ENCODE measurements at regions not wholly inside any gene's neighbourhood (a gene's known extent, or its start where the extent isn't known, plus 50 kb on each side); places are given as distances from the start of the nearest gene placed in this dataset.
A peak's percentile ranks its signal among the peaks of the same experiment; 100 is the strongest.

GRCh38 chr13:76319921-76320320 lies 566.3 kb downstream of the KCTD12 start:
- H4K91ac ChIP-seq (ENCODE audit: low read depth, low read length) = no peak overlapping the region
- no peak overlapping the region for H3K9ac ChIP-seq (ENCODE audit: low read length)
- H3K23ac ChIP-seq (ENCODE audit: low read length) = no peak overlapping the region
- DNase-seq = no peak
- H3K79me1 ChIP-seq (ENCODE audit: low read length) = no peaks in the 10 kb centered on the region
- no peak overlapping the region for H3K4me3 ChIP-seq (ENCODE audit: low read depth, low read length)
- no peaks in the 10 kb centered on the region for H3K4me1 ChIP-seq (ENCODE audit: control insufficient read depth in 1 of 2, insufficient read depth in 2 of 2, low read length in 2 of 2)
- H3K4me2 ChIP-seq (ENCODE audit: low read length) = no peak overlapping the region
- H3K14ac ChIP-seq (ENCODE audit: low read length) = no peak overlapping the region
- H2AK5ac ChIP-seq (ENCODE audit: low read length) = no peak overlapping the region
- H4K8ac ChIP-seq (ENCODE audit: low read depth, low read length) = no peak overlapping the region
- H4K12ac ChIP-seq (ENCODE audit: low read depth, low read length) = no peak overlapping the region
- no peak overlapping the region for H2BK12ac ChIP-seq (ENCODE audit: low read length)
- no peaks in the 10 kb centered on the region for H3K27me3 ChIP-seq (ENCODE audit: insufficient read depth, low read length)
- no peaks in the 10 kb centered on the region for H3K79me2 ChIP-seq (ENCODE audit: control insufficient read depth, insufficient read depth, low read length, poor library complexity)
- no peak overlapping the region for H3K4ac ChIP-seq (ENCODE audit: low read depth, low read length)
- H3K27ac ChIP-seq (ENCODE audit: low read depth, low read length) = no peak overlapping the region
- H3K36me3 ChIP-seq (ENCODE audit: control insufficient read depth in 1 of 2, insufficient read depth in 2 of 2, low read length in 2 of 2) = no peaks in the 10 kb centered on the region
- no peak overlapping the region for H2AFZ ChIP-seq (ENCODE audit: insufficient read depth, low read length, poor library complexity)
- no peak overlapping the region for H2BK5ac ChIP-seq (ENCODE audit: low read depth, low read length, poor library complexity)
- no peaks in the 10 kb centered on the region for H3K9me3 ChIP-seq (ENCODE audit: insufficient read depth, low read depth, low read length)
- H3K18ac ChIP-seq (ENCODE audit: low read length) = no peak overlapping the region
- no peak overlapping the region for H2BK120ac ChIP-seq (ENCODE audit: insufficient read depth, low read length, poor library complexity)

- H4K12ac ChIP-seq (ENCODE audit: low read depth, low read length) = no peak overlapping the region
- no peak overlapping the region for H2BK120ac ChIP-seq (ENCODE audit: insufficient read depth, low read length, poor library complexity)
- H3K14ac ChIP-seq (ENCODE audit: low read length) = no peak overlapping the region
- no peak overlapping the region for H3K4me2 ChIP-seq (ENCODE audit: low read length)
- H2BK12ac ChIP-seq (ENCODE audit: low read length) = no peak overlapping the region
- H3K9ac ChIP-seq (ENCODE audit: low read length) = no peak overlapping the region
- no peaks in the 10 kb centered on the region for H3K36me3 ChIP-seq (ENCODE audit: control insufficient read depth in 1 of 2, insufficient read depth in 2 of 2, low read length in 2 of 2)
- no peak overlapping the region for H2AFZ ChIP-seq (ENCODE audit: insufficient read depth, low read length, poor library complexity)
- no peak overlapping the region for H4K91ac ChIP-seq (ENCODE audit: low read depth, low read length)
- H3K79me2 ChIP-seq (ENCODE audit: control insufficient read depth, insufficient read depth, low read length, poor library complexity) = no peaks in the 10 kb centered on the region
- no peak overlapping the region for H3K18ac ChIP-seq (ENCODE audit: low read length)
- H3K27ac ChIP-seq (ENCODE audit: low read depth, low read length) = no peak overlapping the region
- no peaks in the 10 kb centered on the region for H3K27me3 ChIP-seq (ENCODE audit: insufficient read depth, low read length)
- no peak overlapping the region for H3K23ac ChIP-seq (ENCODE audit: low read length)
- H3K9me3 ChIP-seq (ENCODE audit: insufficient read depth, low read depth, low read length) = no peaks in the 10 kb centered on the region
- H3K4ac ChIP-seq (ENCODE audit: low read depth, low read length) = no peak overlapping the region
- no peak overlapping the region for H4K8ac ChIP-seq (ENCODE audit: low read depth, low read length)
- DNase-seq = no peak
- no peak overlapping the region for H3K4me3 ChIP-seq (ENCODE audit: low read depth, low read length)
- no peaks in the 10 kb centered on the region for H3K4me1 ChIP-seq (ENCODE audit: control insufficient read depth in 1 of 2, insufficient read depth in 2 of 2, low read length in 2 of 2)
- no peak overlapping the region for H2BK5ac ChIP-seq (ENCODE audit: low read depth, low read length, poor library complexity)
- H2AK5ac ChIP-seq (ENCODE audit: low read length) = no peak overlapping the region
- H3K79me1 ChIP-seq (ENCODE audit: low read length) = no peaks in the 10 kb centered on the region
Measured at GRCh38 chr13:76316998-76317527, 569.1 kb downstream of the KCTD12 start.

GRCh38 chr13:76314495-76314894 lies 571.7 kb downstream of the KCTD12 start:
- Histone ChIP-seq H3K18ac (ENCODE audit: low read length) (no peak overlapping the region), H2BK120ac (ENCODE audit: insufficient read depth, low read length, poor library complexity) (no peak overlapping the region), H4K91ac (ENCODE audit: low read depth, low read length) (no peak overlapping the region), H3K9ac (ENCODE audit: low read length) (no peak overlapping the region), H3K9me3 (ENCODE audit: insufficient read depth, low read depth, low read length) (no peaks in the 10 kb centered on the region), H3K27ac (ENCODE audit: low read depth, low read length) (no peak overlapping the region), H2AFZ (ENCODE audit: insufficient read depth, low read length, poor library complexity) (no peak overlapping the region), H2AK5ac (ENCODE audit: low read length) (no peak overlapping the region), H3K14ac (ENCODE audit: low read length) (no peak overlapping the region), H3K23ac (ENCODE audit: low read length) (no peak overlapping the region), H2BK5ac (ENCODE audit: low read depth, low read length, poor library complexity) (no peak overlapping the region), H2BK12ac (ENCODE audit: low read length) (no peak overlapping the region), H3K79me2 (ENCODE audit: control insufficient read depth, insufficient read depth, low read length, poor library complexity) (no peaks in the 10 kb centered on the region), H3K79me1 (ENCODE audit: low read length) (no peaks in the 10 kb centered on the region), H3K4me3 (ENCODE audit: low read depth, low read length) (no peak overlapping the region), H3K4me2 (ENCODE audit: low read length) (no peak overlapping the region), H3K4me1 (ENCODE audit: control insufficient read depth in 1 of 2, insufficient read depth in 2 of 2, low read length in 2 of 2) (no peaks in the 10 kb centered on the region), H4K8ac (ENCODE audit: low read depth, low read length) (no peak overlapping the region), H3K27me3 (ENCODE audit: insufficient read depth, low read length) (no peaks in the 10 kb centered on the region), H3K36me3 (ENCODE audit: control insufficient read depth in 1 of 2, insufficient read depth in 2 of 2, low read length in 2 of 2) (no peaks in the 10 kb centered on the region), H3K4ac (ENCODE audit: low read depth, low read length) (no peak overlapping the region), H4K12ac (ENCODE audit: low read depth, low read length) (no peak overlapping the region)
- DNase-seq = no peak
- no CpG with 5 or more reads among the region's 6 CpGs for WGBS (ENCODE audit: extremely low coverage, insufficient coverage, insufficient read length)

- Histone ChIP-seq H3K4me3 (ENCODE audit: low read depth, low read length) (no peak overlapping the region), H3K79me1 (ENCODE audit: low read length) (no peaks in the 10 kb centered on the region), H2BK5ac (ENCODE audit: low read depth, low read length, poor library complexity) (no peak overlapping the region), H4K12ac (ENCODE audit: low read depth, low read length) (no peak overlapping the region), H3K4me1 (ENCODE audit: control insufficient read depth in 1 of 2, insufficient read depth in 2 of 2, low read length in 2 of 2) (no peaks in the 10 kb centered on the region), H3K23ac (ENCODE audit: low read length) (no peak overlapping the region), H3K18ac (ENCODE audit: low read length) (no peak overlapping the region), H2AFZ (ENCODE audit: insufficient read depth, low read length, poor library complexity) (no peak overlapping the region), H3K9me3 (ENCODE audit: insufficient read depth, low read depth, low read length) (no peaks in the 10 kb centered on the region), H4K8ac (ENCODE audit: low read depth, low read length) (no peak overlapping the region), H3K27ac (ENCODE audit: low read depth, low read length) (no peak overlapping the region), H3K9ac (ENCODE audit: low read length) (no peak overlapping the region), H2BK12ac (ENCODE audit: low read length) (no peak overlapping the region), H2BK120ac (ENCODE audit: insufficient read depth, low read length, poor library complexity) (no peak overlapping the region), H3K79me2 (ENCODE audit: control insufficient read depth, insufficient read depth, low read length, poor library complexity) (no peaks in the 10 kb centered on the region), H3K4ac (ENCODE audit: low read depth, low read length) (no peak overlapping the region), H3K27me3 (ENCODE audit: insufficient read depth, low read length) (no peaks in the 10 kb centered on the region), H2AK5ac (ENCODE audit: low read length) (no peak overlapping the region), H3K14ac (ENCODE audit: low read length) (no peak overlapping the region), H4K91ac (ENCODE audit: low read depth, low read length) (no peak overlapping the region), H3K4me2 (ENCODE audit: low read length) (no peak overlapping the region), H3K36me3 (ENCODE audit: control insufficient read depth in 1 of 2, insufficient read depth in 2 of 2, low read length in 2 of 2) (no peaks in the 10 kb centered on the region)
- peak; percentile 31 to 81 for DNase-seq
- WGBS (ENCODE audit: extremely low coverage, insufficient coverage, insufficient read length) = no CpG with 5 or more reads among the region's 4 CpGs
Measured at GRCh38 chr13:76307142-76307541, 579.1 kb downstream of the KCTD12 start.

All from trophoblast cell (in vitro differentiated cells and primary cell).